Stimulated activated CD8-positive, alpha-beta memory T cell treated with anti-CD3 and anti-CD28 coated beads, Interleukin-12 subunit alpha, Interleukin-12 subunit beta, amount 100 ng/mL, for 4 hours (primary cell): ENCODE measurements at regions not wholly inside any gene's neighbourhood (a gene's known extent, or its start where the extent isn't known, plus 50 kb on each side); places are given as distances from the start of the nearest gene placed in this dataset.

Experiments used
- DNase-seq: peaks from one replicate; pipeline ENCODE4 v3.0.0-alpha.2; 2020; ENCODE audit warnings: low read depth

DNA sequence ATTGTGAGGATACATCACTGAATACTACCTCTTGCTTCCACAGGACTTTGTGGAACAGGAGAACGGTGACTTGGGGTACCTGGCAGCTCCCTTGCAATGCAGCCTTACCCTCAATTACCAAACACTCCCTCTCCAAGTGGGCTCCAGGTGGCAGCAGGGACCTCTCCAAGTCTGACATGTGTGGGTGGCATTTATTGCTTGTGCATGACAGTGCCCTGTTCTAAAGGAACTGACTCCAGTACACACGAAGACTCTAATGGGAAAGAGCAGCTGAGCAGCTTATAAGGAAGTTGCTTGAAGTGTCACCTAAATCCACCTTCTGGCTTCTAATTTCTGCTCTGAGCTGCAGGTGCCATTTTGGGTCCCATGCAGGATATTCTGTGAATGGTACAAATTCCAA, 174.1 kb upstream of the SLCO3A1 start:
- DNase-seq = no peak

DNA sequence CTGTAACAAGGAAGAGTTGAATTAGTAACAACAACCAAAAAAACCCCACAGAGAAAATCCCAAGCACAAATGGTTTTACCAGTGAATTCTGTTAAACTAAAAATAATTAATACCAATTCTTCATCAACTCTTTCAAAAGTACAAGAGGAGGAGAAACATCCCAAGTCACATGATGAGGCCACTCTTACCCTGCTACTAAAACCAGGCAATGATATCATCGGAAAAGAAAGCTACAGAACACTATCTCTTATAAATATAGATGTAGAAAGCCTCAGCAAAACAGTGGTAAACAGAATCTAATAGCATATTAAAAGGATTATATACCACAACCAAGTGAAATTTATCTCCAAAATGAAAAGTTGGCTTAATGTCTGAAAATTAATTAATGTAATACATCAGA, 168.1 kb upstream of the SLCO3A1 start:
- DNase-seq = no peak

DNA sequence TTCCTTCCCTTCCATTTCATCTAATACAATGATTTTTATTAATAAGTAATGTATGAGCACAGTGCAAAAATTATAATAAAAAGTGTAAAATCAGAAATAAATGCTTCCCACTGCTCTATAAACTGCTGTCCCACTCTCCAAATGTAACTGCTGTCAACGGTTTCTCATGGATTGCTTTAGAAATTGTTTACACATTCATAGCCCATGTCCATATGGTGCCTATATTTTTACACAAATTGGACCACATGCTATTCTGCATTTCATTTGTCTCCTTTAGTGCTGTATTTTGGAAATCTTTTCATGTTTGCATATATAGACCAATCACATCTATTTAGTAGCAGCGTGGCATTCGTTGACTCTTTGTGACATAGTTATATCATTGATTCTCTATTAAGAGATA, 164.7 kb upstream of the SLCO3A1 start:
- no peak for DNase-seq

DNA sequence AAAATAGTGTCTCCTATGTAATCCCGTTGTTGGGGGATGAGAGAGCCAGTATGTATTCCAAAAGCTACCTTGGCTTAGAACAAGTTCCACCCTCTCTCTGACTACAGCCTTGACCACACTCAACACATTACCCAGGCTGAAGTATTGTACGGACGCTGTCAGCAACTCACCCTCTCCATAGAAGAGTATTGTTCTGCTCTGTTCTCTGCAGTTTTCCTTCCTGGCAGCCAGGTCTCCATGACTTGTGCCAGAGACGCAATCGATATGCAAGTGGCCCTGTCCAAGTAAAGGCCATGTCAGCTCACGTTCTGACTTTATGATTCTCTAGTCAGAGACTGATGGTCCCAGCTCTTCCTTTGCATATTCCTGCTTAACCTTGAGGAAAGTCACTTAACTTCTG, 164.1 kb upstream of the SLCO3A1 start:
- no peak for DNase-seq

DNA sequence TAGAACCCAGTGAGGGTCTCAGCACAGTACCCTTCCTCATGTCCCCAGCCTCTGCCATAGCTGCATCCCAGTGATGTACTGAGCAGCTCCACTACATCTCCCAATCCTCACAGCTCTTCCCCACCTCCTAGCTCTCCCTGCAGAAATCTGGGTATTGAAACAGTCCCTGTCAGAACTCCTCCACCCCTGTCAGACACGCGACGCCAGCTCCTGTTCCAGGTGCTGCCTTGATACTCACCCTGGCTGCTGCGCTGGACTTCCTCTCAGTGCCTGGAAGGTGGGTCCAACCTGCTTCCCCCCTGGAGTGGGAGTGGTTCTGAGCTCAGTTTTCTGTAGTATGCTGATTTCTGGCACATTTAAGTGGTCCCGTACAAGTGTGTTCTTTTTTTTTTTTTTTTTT, 160.9 kb upstream of the SLCO3A1 start:
- DNase-seq = no peak

DNA sequence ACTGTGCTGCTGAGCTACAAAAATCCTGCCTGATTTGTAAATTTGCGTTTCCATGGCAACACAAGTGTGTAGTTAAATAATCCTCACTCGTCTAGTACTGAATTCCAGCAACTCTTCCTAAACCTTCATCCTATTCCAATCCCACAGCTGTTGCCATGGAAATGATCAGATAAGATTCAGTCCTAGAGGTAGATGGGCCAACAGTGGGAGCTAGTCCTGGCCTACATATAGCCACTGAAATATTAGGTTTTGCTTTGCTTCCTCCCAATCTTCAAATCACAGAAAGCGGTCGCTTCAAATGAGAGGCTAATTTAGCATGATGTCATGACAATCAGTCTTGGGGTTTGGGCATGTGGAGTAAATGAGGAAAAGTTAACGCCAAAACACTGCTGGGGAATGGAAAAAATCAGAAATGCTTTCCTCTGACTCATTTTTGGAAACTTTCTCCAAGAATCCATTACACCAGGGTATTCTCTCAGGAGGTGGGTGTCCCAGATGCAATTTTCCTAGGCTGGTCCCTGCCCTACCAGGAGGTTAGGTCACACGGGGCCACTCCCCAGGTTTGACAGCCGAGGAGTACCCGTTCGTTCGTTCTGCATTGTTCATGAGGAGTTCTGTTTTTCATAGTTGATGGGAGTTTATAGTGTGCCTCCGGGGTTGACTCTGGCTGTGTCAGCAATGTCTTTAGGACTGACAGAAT, 159.2 kb upstream of the SLCO3A1 start:
- no peak for DNase-seq

DNA sequence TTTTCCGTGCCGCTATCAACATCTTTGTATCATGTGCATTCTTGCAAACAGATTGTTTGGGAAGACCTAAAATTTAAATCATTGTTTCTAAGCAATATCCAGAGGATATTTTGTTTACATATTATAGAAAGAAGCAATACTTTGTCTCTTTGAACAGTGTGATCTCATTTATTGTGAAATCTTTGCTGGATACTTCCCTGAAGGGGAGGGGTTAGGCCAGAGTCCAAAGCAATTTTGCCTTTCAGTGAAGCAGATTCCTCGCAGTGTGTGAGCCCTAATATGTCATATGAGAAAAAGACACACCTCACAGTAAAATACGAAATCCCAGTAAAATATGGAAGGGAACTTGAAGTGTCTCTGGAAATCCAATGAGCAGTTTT, 158.7 kb upstream of the SLCO3A1 start:
- no peak for DNase-seq

DNA sequence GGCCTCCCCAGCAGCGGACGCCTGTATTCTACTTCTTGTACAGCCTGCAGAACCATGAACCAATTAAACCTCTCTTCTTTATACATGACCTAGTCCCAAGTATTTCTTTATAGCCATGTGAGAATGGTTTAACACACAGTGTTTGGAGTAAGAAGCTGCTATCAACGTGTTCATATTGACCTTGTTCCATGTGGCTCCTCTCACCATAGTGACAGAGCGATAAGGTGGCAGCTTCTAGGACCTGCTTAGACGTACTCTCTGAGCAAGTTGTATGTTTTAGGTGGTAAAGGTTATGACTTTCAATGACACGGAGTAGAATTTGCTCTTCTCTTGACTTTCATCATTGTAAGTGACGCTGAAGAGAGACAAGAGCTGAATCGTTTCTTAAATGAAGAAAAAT, 157.7 kb upstream of the SLCO3A1 start:
- no peak for DNase-seq

DNA sequence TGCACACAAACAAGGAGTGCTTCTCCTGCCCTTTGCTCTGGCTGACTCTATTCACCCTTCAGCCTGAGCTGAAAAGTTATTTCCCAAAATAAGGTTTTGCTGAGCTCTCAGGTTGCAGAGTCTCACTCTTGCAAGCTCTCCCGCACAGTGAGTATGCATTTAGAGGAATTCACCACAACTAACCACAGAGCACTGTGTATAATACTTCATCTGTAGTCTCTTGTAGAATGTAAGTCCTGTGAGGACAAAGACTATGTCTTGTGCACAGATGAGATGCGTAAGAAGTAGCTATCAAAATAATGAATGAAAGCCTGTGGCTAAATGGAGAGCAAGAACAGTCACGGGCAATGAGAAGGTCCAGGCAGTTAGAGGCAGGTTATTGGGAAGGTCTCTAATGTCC, 156.5 kb upstream of the SLCO3A1 start:
- no peak for DNase-seq

DNA sequence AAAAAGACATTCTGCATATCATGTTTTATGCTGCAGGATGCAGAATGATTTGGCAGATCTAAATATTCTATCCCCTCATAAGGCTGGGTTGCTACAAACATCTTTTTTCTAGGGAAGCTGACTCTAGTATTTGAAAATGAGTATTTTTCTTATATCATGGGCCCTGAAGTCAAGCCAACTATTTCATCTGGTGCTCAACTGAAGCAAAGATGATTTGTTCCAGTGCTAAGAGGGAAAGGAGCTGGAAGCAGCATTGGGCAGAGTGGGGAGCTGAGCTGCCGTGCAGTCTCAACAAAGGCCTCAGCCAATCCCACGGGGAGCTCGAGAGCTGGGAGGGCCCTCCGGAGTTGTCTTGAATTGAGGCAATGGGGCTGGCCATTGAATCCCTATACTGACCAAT, 155.3 kb upstream of the SLCO3A1 start:
- DNase-seq = no peak

DNA sequence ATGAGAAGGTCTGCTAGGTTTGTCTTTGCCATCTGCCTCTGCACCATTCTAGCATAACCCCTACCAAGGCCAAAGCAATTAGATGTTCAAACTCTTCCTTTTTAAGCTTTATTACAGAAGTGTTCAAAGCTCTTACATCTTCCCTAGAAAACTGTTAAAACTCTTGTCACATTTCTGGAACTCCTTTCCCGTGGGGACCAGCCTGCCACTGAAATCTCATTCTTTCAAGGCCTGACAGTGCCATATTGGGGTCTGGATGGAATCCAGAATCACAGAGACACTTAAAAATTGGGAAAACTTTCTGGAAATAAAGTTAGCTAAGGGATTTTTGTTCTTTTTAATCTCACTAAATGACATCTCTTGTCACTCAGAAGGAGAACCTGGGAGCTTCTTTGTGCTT, 153.8 kb upstream of the SLCO3A1 start:
- DNase-seq = no peak

DNA sequence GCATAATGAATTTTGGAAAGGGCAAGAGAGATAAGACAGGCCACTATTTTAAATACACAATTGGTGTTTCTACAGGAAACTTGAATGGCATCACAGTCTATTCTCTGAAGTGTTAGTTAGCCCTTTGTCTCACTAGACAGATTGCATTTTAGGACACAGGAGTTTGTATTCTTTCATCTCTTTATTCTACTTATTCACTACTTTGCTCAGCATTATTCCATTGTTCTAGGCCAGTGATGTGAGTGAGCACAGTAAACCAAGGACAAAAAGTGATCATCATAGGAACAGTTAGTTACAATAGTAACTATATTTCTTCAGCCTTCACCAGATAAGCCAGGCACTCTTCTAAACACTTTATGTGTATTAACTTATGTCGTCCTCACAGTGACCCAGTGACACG, 150.2 kb upstream of the SLCO3A1 start:
- DNase-seq = no peak

DNA sequence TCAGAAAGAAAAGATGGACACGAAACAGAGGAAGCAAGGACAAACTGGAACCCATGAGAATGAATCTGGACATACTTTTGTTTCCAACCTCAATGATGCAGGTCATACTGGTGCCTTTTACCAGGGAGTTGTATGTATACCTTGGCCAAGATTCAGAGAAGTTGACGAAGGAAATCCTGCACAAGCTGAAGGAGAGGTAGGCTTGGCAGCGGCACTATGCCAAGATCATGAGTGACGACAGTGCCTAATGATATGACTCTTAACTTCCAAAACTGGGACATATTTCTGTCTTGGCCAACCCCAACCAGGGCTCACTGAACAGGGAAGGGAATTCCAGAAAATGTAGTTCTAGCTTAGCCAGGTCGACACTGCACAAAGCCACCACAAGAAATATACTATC, 149.2 kb upstream of the SLCO3A1 start:
- DNase-seq = no peak

DNA sequence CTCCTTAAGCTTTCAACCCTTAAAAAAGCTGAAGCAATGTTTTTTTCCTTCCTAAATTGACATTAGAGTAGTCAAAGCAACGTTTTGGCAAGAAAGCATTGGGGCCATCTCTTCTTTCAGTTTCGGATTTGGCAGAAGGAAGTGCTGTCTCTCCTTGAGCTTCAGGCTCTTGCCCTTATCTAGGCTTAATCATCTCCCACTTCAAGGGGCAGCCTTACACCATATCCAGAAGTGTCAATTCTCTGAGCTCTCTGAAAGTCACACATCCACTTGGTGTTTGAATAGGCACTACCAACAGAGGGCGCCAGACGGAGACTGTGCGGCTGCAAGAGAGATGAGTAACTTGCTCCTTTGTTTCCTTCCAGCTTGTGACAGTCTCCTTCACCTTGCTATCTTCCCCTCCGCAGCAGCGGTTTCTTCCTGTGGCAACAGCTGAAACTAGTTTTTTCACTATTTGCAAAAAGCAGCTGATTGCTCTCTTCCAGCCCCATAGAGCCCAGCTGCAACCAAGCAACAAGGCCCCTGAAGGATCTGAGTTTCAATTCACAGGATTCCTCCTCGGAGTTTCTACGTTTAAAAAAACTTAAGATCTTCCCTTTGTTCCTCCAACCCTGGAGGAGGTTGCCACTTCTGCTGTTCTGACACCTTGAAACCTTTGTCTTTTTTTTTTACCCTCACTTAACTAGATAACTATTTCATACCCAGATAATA, 147.0 kb upstream of the SLCO3A1 start:
- peak; percentile 62 for DNase-seq

DNA sequence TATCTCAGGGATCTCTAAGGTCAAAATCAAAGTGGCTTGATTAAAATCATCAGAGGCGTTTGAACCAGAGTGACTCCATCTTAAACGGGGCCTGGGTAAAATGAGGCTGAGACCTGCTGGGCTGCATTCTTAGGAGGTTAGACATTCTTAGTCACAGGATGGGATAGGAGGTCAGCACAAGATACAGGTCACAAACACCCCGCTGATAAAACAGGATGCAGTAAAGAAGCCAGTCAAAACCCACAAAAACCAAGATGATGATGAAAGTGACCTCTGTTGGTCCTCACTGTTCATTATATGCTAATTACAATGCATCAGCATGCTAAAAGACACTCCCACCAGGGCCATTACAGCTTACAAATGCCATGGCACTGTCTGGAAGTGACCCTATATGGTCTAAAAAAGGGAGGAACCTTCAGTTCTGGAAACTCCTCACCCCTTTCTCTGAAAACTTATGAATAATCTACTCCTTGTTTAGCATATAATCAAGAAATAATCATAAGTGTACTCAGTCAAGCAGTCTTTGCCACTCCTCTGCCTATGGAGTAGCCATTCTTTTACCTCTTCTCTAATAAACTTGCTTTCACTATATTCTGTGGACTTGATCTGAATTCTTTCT, 143.3 kb upstream of the SLCO3A1 start:
- no peak for DNase-seq

DNA sequence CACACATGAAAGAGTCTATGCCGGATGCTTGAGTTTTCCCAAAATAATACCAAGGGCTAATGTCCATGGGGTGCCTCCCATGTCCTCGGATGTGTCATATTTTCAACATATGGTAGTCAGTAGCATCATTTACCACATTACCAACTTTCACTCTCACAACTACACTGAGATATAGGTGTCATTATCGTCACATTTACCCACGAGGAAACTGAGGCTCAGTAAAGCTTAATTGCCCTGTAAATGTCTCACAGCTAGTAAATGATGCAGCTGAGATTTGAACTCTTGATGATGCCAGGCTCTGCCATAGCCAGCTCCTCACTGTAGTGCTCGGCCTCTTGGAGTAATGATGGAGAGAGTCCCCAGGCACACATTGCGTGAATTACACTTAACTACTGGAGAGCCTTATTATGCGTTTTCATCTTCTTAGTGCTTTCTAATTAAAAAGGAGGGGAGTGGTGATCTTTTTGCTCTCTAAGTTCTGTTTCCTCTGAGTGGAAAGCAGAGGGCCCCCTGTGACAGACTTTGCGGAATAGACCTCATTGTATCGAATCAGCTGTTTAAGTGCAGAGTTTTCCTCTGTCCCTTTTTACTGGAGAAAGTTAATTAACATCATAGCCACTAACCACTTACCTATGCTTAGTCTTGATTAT, 142.0 kb upstream of the SLCO3A1 start:
- no peak for DNase-seq

DNA sequence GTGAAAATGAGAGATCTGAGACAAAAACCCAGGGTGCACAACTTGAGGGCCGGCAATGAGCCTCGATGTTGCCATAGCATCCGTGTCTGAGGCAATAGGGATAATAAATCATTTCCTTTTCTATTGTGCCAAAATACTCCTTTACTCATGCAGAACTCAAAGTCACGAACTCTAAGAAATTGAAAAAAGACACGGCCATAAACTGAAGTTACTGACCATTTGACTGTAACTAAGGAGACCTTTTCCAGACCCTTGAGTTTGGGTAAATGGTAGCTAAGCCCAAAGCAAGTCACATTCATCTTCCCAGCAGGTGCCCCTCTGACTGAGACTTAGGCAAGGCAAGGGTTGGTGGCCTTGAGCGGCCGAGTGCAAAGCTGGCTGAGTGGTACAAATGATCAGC, 141.2 kb upstream of the SLCO3A1 start:
- DNase-seq = no peak

DNA sequence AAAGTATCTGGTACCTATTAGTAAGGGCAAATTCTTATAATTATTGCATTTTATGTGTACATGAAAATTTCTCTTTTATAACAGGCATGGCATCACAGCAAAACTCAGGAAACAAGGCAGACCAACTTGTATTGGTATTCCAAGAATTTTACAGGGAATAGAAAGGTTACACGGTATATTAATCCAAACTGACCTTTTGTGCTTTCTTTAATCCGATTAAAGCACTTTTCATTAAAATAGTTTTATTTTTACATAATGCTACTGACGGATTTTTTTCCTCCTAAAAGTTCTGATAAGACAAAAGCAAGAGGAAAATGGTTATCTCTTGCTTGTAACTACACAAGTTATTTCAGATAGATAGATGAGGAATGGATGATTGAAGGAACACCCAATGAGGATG, 137.0 kb upstream of the SLCO3A1 start:
- no peak for DNase-seq

DNA sequence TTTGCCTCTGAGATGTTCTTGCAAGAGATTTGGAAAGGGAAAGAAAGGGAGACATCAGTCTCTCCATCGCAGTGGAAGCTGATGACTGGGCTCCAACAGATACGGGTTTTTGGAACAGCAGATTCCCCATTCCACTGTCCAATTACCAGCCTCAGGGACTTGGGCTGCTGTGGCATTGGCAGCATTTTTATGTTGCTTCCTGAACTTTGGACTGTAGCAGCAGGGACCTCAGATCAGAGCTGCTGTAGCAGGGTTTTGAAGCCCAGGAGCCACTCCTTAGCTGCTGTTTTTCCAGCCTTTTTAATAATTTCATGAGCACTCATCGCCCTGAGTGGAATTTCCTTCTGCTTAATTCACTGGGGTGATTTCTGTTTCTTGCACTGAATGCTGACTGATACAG, 135.7 kb upstream of the SLCO3A1 start:
- no peak for DNase-seq

DNA sequence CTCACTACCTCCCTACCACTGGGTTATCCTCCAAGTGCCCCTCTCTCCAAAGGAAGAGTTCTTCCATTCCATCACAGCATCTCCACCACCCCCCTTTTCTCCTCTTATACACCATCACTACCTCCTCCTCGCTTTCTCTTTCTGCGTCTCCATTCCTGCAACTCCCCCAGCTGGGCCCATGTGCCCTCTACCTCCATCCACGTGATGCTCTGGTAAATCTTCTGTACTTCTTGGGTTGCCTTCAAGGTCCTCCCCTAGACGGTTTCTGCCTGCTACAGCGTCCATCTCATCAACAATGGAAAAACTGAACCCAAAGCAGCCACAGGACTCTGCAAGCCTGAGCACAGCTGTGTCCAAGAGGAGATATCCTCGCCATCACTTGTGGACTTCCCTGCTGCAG, 129.5 kb upstream of the SLCO3A1 start:
- DNase-seq = no peak

DNA sequence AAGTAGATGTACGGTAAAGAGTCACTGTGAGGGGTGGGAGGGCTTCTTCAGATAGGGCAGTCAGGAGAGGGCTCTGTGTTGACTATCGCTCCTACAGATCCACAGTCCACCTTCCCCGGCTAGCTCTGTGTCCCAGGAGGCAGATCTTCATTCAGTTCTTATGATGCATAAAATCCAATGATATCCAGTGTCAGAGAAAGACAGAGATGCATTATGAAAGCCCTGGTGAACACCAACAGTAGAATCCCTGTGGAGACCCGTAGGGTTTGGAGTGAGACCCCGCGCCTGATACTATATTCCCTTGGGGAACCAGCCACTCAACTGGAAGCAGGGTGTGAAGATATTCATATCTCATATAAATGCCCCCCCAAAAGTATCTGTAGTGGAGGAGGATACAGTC, 119.8 kb upstream of the SLCO3A1 start:
- no peak for DNase-seq

DNA sequence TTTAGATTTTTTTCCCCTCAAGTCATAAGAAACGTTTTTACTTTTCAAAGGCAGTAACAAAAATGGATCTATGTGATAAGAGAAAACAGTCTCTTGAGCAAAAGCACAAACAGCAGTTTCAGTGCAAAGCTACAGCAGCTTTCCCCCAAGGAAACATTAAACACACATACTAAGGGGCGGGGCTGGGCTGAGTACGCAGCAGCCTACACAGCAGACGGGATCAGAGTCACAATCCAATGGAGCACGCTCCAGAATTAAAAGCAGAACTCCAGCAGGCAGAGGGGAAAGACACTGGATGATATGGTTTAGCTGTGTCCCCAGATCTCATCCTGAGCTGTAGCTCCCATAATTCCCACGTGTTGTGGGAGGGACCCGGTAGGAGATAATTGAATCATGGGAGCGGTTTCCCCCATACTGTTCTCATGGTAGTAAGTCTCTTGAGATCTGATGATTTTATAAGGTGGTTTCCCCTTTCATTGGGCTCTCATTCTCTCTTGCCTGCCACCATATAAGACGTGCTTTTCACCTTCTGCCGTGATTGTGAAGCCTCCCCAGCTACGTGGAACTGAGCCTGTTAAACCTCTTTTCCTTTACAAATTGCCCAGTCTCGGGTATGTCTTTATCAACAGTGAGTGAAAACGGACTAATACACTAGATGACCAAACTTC, 116.2 kb upstream of the SLCO3A1 start:
- no peak for DNase-seq

DNA sequence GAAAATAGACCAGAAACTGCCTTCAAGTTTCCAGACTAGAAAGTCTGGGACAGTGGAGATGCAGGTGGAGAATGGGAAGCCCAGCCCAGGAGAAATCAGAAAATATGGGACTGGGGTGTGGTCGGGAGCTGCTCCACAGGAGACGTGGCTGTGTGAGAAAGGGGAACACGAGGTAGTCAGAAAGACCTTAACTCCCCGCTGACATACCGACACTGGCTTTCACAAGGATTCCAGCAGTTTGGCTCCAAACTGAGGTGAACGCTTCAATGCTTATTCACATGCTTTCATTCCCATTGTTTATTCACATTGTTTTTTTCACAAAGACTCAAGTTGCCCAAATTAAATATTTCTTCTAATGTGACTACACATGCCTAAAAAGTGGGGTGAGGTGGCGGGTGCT, 111.5 kb upstream of the SLCO3A1 start:
- no peak for DNase-seq
